Mammary epithelial cell (primary cell): ENCODE measurements at regions not wholly inside any gene's neighbourhood (a gene's known extent, or its start where the extent isn't known, plus 50 kb on each side); places are given as distances from the start of the nearest gene placed in this dataset.
"Not testable (repeated sequence)": the region's sequence is repeated elsewhere in the genome, so short reads cannot be mapped to it uniquely, and the experiment has no call there.

ENCODE experiments used
- EZH2 ChIP-seq: IDR thresholded peaks from 2 replicates; pipeline ENCODE4 v1.6.1; 2012; ENCODE audit warnings: low read length, inconsistent platforms, borderline replicate concordance
- TF ChIP-seq, protein P1 (sequence below), 2 donors: IDR thresholded peaks in 1 of 2; conservative IDR thresholded peaks in 1 of 2; 2 replicates each; pipeline ENCODE4 v1.5.1; 2011 to 2012; ENCODE audit warnings: inconsistent platforms in 2 of 2, low read length in 2 of 2, mild to moderate bottlenecking in 2 of 2, control low read depth in 1 of 2, low read depth in 1 of 2; ENCODE audit not compliant: insufficient read depth in 1 of 2; ENCODE audit errors: extremely low read depth in 1 of 2

GRCh38 chr4:26017961-26018700, 104.1 kb downstream of the SMIM20 start:
- TF ChIP-seq, protein P1, sequence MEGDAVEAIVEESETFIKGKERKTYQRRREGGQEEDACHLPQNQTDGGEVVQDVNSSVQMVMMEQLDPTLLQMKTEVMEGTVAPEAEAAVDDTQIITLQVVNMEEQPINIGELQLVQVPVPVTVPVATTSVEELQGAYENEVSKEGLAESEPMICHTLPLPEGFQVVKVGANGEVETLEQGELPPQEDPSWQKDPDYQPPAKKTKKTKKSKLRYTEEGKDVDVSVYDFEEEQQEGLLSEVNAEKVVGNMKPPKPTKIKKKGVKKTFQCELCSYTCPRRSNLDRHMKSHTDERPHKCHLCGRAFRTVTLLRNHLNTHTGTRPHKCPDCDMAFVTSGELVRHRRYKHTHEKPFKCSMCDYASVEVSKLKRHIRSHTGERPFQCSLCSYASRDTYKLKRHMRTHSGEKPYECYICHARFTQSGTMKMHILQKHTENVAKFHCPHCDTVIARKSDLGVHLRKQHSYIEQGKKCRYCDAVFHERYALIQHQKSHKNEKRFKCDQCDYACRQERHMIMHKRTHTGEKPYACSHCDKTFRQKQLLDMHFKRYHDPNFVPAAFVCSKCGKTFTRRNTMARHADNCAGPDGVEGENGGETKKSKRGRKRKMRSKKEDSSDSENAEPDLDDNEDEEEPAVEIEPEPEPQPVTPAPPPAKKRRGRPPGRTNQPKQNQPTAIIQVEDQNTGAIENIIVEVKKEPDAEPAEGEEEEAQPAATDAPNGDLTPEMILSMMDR (conservative IDR thresholded peaks at IDR 0.05 in 1 of 2, IDR thresholded peaks at IDR 0.05 in 1 of 2; ENCODE audit: extremely low read depth in 1 of 2, insufficient read depth in 1 of 2, low read depth in 1 of 2, low read length in 2 of 2), result not testable (repeated sequence)
- TF ChIP-seq EZH2, result not testable (repeated sequence)
